ENCODE measurements at regions not wholly inside any gene's neighbourhood (a gene's known extent, or its start where the extent isn't known, plus 50 kb on each side); places are given as distances from the start of the nearest gene placed in this dataset.

GRCh38 chr5:158297002-158297527 is 438.1 kb upstream of the CLINT1 start:
- H3K4me3 ChIP-seq = no peak overlapping the region
- no peaks in the 10 kb centered on the region for H3K4me1 ChIP-seq
- intact Hi-C loops (cut with micrococcal nuclease) = no loop called here
- no peak for DNase-seq
- TF ChIP-seq CTCF (IDR thresholded peaks at IDR 0.05; ENCODE audit: borderline replicate concordance) = no peak
- no peaks in the 10 kb centered on the region for H3K36me3 ChIP-seq
- no peaks in the 10 kb centered on the region for H3K27me3 ChIP-seq (ENCODE audit: low read depth)
- H3K9me3 ChIP-seq (replicated peaks) = peaks cover 30% of the 10 kb centered on the region
- H3K27ac ChIP-seq (replicated peaks) = no peak overlapping the region

GRCh38 chr5:158294701-158295100 is 435.8 kb upstream of the CLINT1 start:
- Histone ChIP-seq H3K4me1 (no peaks in the 10 kb centered on the region), H3K27me3 (ENCODE audit: low read depth) (no peaks in the 10 kb centered on the region), H3K27ac (replicated peaks) (no peak overlapping the region), H3K36me3 (no peaks in the 10 kb centered on the region), H3K4me3 (no peak overlapping the region), H3K9me3 (replicated peaks) (peaks cover 30% of the 10 kb centered on the region)
- intact Hi-C loops (cut with micrococcal nuclease) = no loop called here
- DNase-seq = no peak
- no peak for TF ChIP-seq CTCF (IDR thresholded peaks at IDR 0.05; ENCODE audit: borderline replicate concordance)

GRCh38 chr5:158292981-158293380 is 434.0 kb upstream of the CLINT1 start:
- H3K27me3 ChIP-seq (ENCODE audit: low read depth) = no peaks in the 10 kb centered on the region
- no peak for DNase-seq
- TF ChIP-seq CTCF (IDR thresholded peaks at IDR 0.05; ENCODE audit: borderline replicate concordance) = no peak
- H3K4me1 ChIP-seq = no peaks in the 10 kb centered on the region
- intact Hi-C loops (cut with micrococcal nuclease) = no loop called here
- H3K9me3 ChIP-seq (replicated peaks) = peaks cover 30% of the 10 kb centered on the region
- H3K36me3 ChIP-seq = no peaks in the 10 kb centered on the region
- no peak overlapping the region for H3K27ac ChIP-seq (replicated peaks)
- no peak overlapping the region for H3K4me3 ChIP-seq

- no peak for TF ChIP-seq CTCF (IDR thresholded peaks at IDR 0.05; ENCODE audit: borderline replicate concordance)
Measured at GRCh38 chr5:158289967-158290366, 431.0 kb upstream of the CLINT1 start.

GRCh38 chr5:158288272-158288657 is 429.3 kb upstream of the CLINT1 start:
- Histone ChIP-seq H3K27ac (replicated peaks) (no peak overlapping the region), H3K27me3 (ENCODE audit: low read depth) (no peaks in the 10 kb centered on the region), H3K4me3 (no peak overlapping the region), H3K4me1 (no peaks in the 10 kb centered on the region), H3K36me3 (no peaks in the 10 kb centered on the region), H3K9me3 (replicated peaks) (peaks cover 7% of the 10 kb centered on the region)
- intact Hi-C loops (cut with micrococcal nuclease) = no loop called here
- no peak for TF ChIP-seq CTCF (IDR thresholded peaks at IDR 0.05; ENCODE audit: borderline replicate concordance)
- no peak for DNase-seq

More at GRCh38 chr5:158289967-158290366, 431.0 kb upstream of the CLINT1 start:
- H3K27me3 ChIP-seq (ENCODE audit: low read depth) = no peaks in the 10 kb centered on the region
- DNase-seq = no peak
- no peak overlapping the region for H3K4me3 ChIP-seq
- H3K4me1 ChIP-seq = no peaks in the 10 kb centered on the region
- intact Hi-C loops (cut with micrococcal nuclease) = no loop called here
- H3K36me3 ChIP-seq = no peaks in the 10 kb centered on the region
- peaks cover 14% of the 10 kb centered on the region for H3K9me3 ChIP-seq (replicated peaks)
- H3K27ac ChIP-seq (replicated peaks) = no peak overlapping the region

Data from left ventricle myocardium inferior (tissue), 1 donor.